GM18873 (cell line): ENCODE measurements at regions not wholly inside any gene's neighbourhood (a gene's known extent, or its start where the extent isn't known, plus 50 kb on each side); places are given as distances from the start of the nearest gene placed in this dataset.

ENCODE experiments used
- ATAC-seq: cut with Tn5 transposase; IDR thresholded peaks from one replicate; pipeline ENCODE4 v1.9.1; 2021; ENCODE audit warnings: mild to moderate bottlenecking, moderate library complexity, moderate number of reproducible peaks; ENCODE audit not compliant: unreplicated experiment, low FRiP score

DNA sequence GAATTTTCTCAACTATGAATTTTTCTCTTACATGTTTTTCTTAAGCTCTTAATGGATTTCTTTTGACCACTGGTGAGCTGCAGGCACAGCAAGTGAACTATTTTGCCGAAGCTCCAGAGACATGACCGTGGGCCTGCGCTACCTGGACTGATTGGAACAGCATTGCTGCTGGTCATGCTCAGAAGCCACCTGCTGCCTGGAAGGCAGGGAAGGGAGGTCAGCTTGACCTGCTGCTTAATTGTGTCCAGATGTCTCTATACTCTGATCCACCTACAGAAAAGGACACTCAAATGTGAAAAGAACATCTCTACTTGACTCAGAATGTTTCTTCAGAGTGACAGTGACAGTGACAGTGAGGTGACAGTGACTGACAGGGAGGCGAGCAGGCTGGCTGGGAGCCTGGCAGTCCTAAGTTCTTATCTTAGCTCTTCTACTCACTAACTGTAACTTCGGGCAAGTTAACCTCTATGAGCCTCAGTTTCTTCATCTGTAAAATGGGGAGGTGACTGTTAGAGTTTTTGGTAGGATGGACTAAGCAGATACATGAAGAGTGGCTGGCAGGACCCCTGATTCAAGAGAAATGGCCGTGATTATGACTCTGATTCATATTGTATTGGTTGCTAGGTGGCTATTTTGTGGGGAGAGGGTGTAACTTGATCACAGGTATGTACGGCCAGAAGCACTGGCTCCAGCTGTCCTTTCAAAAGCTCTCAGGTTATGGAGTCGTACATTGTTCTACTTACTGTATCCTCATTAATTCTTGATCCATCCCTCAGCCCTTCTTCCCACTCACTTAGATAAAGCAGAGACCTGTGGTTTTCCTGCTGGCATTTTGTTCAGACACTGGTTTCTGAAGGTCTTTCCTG is 54.8 kb upstream of the DLG1 start:
- no peak for ATAC-seq

DNA sequence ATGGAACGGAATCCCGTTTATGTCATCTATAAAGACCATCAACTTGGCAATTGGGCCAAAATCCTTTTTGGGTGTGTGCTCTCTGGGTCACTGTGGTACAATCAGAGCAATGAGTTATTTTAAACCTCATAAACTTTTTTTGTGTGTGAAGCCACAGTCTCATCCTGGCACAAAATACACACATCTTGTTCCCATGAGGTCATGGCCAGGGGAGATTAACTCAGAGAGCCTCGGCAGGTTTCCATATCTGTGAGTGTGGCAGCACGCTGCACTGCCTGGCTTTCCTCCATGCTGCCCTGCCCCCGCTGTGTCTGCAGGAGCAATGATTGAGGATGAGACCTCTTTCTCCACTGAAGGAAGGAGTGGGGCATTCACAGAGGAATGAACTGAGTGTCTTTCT is 54.0 kb upstream of the DLG1 start:
- no peak for ATAC-seq

DNA sequence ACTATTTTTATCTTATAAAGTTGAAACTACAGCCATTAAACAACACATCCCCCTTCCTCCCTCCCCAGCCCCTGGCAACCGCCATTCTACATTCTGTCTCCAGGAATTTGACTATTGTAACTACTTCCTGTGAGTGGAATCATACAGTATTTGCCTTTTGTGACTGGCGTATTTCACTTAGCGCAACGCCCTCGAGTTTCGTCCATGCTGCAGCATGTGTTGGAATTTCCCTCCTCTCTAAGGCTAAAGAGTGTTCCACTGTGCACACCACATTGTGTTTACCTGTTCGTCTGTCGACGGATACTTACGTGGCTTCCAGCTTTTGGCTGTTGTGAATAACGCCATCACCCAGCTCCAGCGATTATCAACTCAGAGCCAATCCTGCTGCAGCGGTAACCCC is 52.0 kb upstream of the DLG1 start:
- ATAC-seq = no peak

DNA sequence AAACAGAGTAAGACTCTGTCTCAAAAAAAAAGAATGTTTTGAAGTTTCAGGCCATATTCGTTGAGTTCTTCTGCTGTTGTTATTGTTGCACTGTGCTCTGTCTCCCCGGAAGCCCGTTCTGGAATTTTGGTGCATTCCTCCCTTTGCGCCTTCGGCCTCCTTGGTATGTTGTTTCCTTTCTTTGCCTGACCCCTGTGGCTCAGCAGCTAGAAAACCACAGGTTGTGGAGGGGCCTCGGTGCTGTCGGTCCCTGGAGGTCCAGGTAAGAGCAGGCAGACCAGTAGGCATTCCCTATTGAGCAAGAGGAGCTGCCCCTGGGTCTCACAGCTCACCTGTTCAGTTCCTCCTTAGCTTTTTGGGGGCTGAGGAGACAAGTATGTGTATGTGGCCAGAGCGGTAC is 51.0 kb upstream of the DLG1 start:
- no peak for ATAC-seq
